SU-DHL-6 (cell line): ENCODE measurements at regions not wholly inside any gene's neighbourhood (a gene's known extent, or its start where the extent isn't known, plus 50 kb on each side); places are given as distances from the start of the nearest gene placed in this dataset.

Source experiments
- H2AFZ ChIP-seq: fragments of 200-600 bp; sonication (generic); 2 replicates; pipeline ENCODE4 v1.6.1; 2014; ENCODE audit warnings: low read depth, mild to moderate bottlenecking, moderate library complexity, mixed read lengths, antibody characterized with exemption, low read length; ENCODE audit not compliant: severe bottlenecking
- H3F3A ChIP-seq: fragments of 200-600 bp; shearing (Covaris generic); 2 replicates; pipeline ENCODE4 v1.6.0; 2016; ENCODE audit warnings: antibody characterized with exemption, mild to moderate bottlenecking; ENCODE audit not compliant: insufficient read depth
- H3K27ac ChIP-seq: fragments of 200-600 bp; sonication (generic); 2 replicates; pipeline ENCODE4 v1.5.1; 2016; ENCODE audit warnings: low read depth, mild to moderate bottlenecking, low read length, moderate library complexity, mixed read lengths
- H3K27me3 ChIP-seq: fragments of 200-600 bp; sonication (generic), shearing (Covaris generic); 2 replicates; pipeline ENCODE4 v1.6.0; 2014; ENCODE audit warnings: mild to moderate bottlenecking, low read length
- H3K36me3 ChIP-seq: fragments of 200-600 bp; sonication (generic); 2 replicates; pipeline ENCODE4 v1.6.1; 2014; ENCODE audit warnings: mild to moderate bottlenecking, low read length, mixed read lengths
- H3K4me2 ChIP-seq: fragments of 300-600, 200-600 bp; shearing (Covaris generic), sonication (generic); 2 replicates; pipeline ENCODE4 v1.6.0; 2014; ENCODE audit warnings: low read length, low read depth, mild to moderate bottlenecking; ENCODE audit not compliant: poor library complexity, severe bottlenecking
- H3K4me3 ChIP-seq: fragments of 200-600 bp; sonication (generic); 2 replicates; pipeline ENCODE4 v1.5.1; 2014; ENCODE audit warnings: antibody characterized with exemption, low read length, mild to moderate bottlenecking, mixed read lengths; ENCODE audit not compliant: insufficient read depth, poor library complexity, severe bottlenecking
- H3K79me2 ChIP-seq: fragments of 200-600 bp; sonication (generic); 2 replicates; pipeline ENCODE4 v1.6.1; 2014; ENCODE audit warnings: mild to moderate bottlenecking, low read length, moderate library complexity; ENCODE audit not compliant: insufficient read depth
- H3K9ac ChIP-seq: fragments of 200-600 bp; sonication (generic); 2 replicates; pipeline ENCODE4 v1.7.0; 2014; ENCODE audit warnings: mild to moderate bottlenecking, low read length
- H3K9me2 ChIP-seq: fragments of 200-600 bp; sonication (generic); replicated peaks from 2 replicates; pipeline ENCODE4 v1.6.1; 2014; ENCODE audit warnings: low read length; ENCODE audit not compliant: insufficient read depth
- H3K9me3 ChIP-seq: fragments of 200-600 bp; sonication (generic); 2 replicates; pipeline ENCODE4 v1.6.1; 2014; ENCODE audit warnings: low read length, mixed read lengths; ENCODE audit not compliant: insufficient read depth
- H4K20me1 ChIP-seq: fragments of 200-600 bp; sonication (generic); 2 replicates; pipeline ENCODE4 v1.6.1; 2014; ENCODE audit warnings: low read depth, mild to moderate bottlenecking, antibody characterized with exemption, low read length, moderate library complexity, mixed read lengths
- EZH2phosphoT487 ChIP-seq: fragments of 200-600 bp; sonication (generic), shearing (Covaris generic); conservative IDR thresholded peaks from 2 replicates; pipeline ENCODE4 v1.6.1; 2018; ENCODE audit warnings: mild to moderate bottlenecking, antibody characterized with exemption, low read length, moderate library complexity, mixed read lengths
- TF ChIP-seq, protein P1 (sequence below): fragments of 200-600 bp; sonication (generic); IDR thresholded peaks from one replicate; pipeline ENCODE4 v1.5.1; 2017; ENCODE audit warnings: antibody characterized with exemption, mild to moderate bottlenecking, low read length, moderate library complexity; ENCODE audit not compliant: insufficient read depth, poor library complexity, severe bottlenecking

DNA sequence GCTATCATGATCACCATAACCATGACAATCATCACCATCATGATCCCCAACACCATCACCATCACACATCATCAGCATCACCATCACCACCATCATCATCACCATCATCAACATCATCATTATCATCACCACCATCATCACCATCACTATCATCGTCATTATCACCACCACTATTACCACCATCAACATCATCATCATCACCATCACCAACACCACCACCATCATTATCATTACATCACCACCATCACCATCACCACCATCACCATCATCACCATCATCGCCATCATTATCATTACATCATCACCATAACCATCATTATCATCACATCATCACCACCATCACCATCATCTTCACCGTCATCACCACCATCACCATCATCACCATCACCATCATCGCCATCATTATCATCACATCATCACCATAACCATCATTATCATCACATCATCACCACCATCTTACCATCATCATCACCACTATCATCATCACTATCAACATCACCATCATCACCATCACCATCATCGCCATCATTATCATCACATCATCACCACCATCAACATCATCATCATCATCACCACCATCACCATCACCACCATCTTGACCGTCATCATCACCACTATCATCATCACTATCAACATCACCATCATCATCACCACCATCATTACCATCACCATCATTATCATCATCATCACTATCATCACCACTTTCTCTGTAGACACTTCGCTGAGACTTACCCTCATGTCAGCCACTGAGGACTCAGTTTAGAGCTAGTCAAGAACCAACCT is 366.0 kb downstream of the C16orf95 start:
- Histone ChIP-seq H3K4me3 (no peak overlapping the region), H3K27ac (no peak overlapping the region), H3F3A (no peaks in the 10 kb centered on the region), H3K27me3 (no peaks in the 10 kb centered on the region), H3K4me2 (no peak overlapping the region), H3K79me2 (no peaks in the 10 kb centered on the region), H3K9me3 (no peaks in the 10 kb centered on the region), H3K9me2 (no peaks in the 10 kb centered on the region), H4K20me1 (no peaks in the 10 kb centered on the region), H3K36me3 (no peaks in the 10 kb centered on the region), H3K9ac (no peak overlapping the region), H2AFZ (no peak overlapping the region)
- no peak for TF ChIP-seq EZH2phosphoT487
- TF ChIP-seq, protein P1, sequence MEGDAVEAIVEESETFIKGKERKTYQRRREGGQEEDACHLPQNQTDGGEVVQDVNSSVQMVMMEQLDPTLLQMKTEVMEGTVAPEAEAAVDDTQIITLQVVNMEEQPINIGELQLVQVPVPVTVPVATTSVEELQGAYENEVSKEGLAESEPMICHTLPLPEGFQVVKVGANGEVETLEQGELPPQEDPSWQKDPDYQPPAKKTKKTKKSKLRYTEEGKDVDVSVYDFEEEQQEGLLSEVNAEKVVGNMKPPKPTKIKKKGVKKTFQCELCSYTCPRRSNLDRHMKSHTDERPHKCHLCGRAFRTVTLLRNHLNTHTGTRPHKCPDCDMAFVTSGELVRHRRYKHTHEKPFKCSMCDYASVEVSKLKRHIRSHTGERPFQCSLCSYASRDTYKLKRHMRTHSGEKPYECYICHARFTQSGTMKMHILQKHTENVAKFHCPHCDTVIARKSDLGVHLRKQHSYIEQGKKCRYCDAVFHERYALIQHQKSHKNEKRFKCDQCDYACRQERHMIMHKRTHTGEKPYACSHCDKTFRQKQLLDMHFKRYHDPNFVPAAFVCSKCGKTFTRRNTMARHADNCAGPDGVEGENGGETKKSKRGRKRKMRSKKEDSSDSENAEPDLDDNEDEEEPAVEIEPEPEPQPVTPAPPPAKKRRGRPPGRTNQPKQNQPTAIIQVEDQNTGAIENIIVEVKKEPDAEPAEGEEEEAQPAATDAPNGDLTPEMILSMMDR: no peak

- Histone ChIP-seq H3K27me3 (no peaks in the 10 kb centered on the region), H4K20me1 (no peaks in the 10 kb centered on the region), H3K36me3 (no peaks in the 10 kb centered on the region), H3K9ac (no peak overlapping the region), H3K4me3 (no peak overlapping the region), H3K27ac (no peak overlapping the region), H3K9me3 (no peaks in the 10 kb centered on the region), H3K79me2 (no peaks in the 10 kb centered on the region), H3F3A (no peaks in the 10 kb centered on the region), H3K9me2 (no peaks in the 10 kb centered on the region), H3K4me2 (no peak overlapping the region), H2AFZ (no peak overlapping the region)
- no peak for TF ChIP-seq EZH2phosphoT487
- TF ChIP-seq, protein P1: no peak
These were observed 365.2 kb downstream of the C16orf95 start for GRCh38 chr16:86951831-86952598.

- H3K4me3 ChIP-seq: no peak overlapping the region
- no peaks in the 10 kb centered on the region for H3K79me2 ChIP-seq
- H4K20me1 ChIP-seq: no peaks in the 10 kb centered on the region
- no peaks in the 10 kb centered on the region for H3K27me3 ChIP-seq
- H3K27ac ChIP-seq: no peak overlapping the region
- TF ChIP-seq, protein P1: no peak
- TF ChIP-seq EZH2phosphoT487: no peak
- no peak overlapping the region for H3K4me2 ChIP-seq
- no peaks in the 10 kb centered on the region for H3F3A ChIP-seq
- no peaks in the 10 kb centered on the region for H3K9me3 ChIP-seq
- no peak overlapping the region for H3K9ac ChIP-seq
- H3K9me2 ChIP-seq: no peaks in the 10 kb centered on the region
- H3K36me3 ChIP-seq: no peaks in the 10 kb centered on the region
- no peak overlapping the region for H2AFZ ChIP-seq
These were observed 364.4 kb downstream of the C16orf95 start for GRCh38 chr16:86952769-86953168.
